IPS-18c (cell line): ENCODE measurements at regions not wholly inside any gene's neighbourhood (a gene's known extent, or its start where the extent isn't known, plus 50 kb on each side); places are given as distances from the start of the nearest gene placed in this dataset.
"Not testable (repeated sequence)": the region's sequence is repeated elsewhere in the genome, so short reads cannot be mapped to it uniquely, and the experiment has no call there.

Experiments
- H3K4me3 ChIP-seq: 2 replicates; pipeline ENCODE4 v1.7.0; 2013; ENCODE audit warnings: low read depth, mild to moderate bottlenecking, low read length, moderate library complexity; ENCODE audit not compliant: insufficient read depth
- H3K9me3 ChIP-seq: one replicate; pipeline ENCODE4 v1.6.1; 2013; ENCODE audit warnings: mild to moderate bottlenecking, low read length, moderate library complexity; ENCODE audit not compliant: control insufficient read depth, insufficient read depth

DNA sequence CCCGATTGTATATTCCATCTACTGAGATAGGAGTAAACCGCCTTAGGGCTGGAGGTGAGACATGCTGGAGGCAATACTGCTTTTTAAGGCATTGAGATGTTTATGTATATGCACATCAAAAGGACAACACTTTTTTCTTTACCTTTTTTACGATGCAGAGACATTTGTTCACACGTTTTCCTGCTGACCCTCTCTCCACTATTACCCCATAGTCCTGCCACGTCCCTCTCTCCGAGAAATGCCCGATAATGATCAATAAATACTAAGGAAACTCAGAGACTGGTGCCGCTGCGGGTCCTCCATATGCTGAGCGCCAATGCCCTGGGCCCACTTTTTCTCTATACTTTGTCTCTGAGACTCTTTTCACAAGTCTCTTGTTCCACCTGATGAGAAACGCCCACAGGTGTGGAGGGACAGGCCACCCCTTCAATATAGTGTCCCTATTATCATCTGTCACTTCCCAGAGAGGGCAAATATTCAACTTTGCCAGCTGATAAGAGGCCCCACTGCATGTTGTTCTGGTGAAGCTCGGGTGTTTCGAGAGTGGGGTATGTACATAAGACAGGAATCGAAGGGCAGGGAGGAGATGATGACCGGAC lies 4203.5 kb upstream of the OR11H1 start:
- not testable (repeated sequence) for H3K4me3 ChIP-seq, H3K9me3 ChIP-seq

DNA sequence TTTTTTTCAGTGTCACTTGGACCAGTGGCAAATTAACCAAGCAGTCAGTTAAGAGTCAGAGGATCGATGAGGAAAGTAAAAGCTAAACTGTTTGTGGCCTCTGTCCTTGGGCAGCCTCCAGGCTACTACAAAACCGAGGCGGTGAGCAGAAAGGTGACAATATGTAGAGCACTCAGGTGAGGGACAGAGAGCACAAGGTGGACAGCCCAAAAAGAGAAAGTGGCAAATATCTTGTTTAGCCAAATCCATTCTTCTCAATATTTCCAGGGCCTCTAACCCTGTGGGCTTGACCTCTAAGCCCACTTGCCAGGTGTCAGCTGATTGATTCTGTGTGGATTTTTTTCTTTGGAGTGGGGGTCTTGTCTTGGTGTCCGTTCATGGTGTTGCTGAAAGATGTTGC lies 4202.2 kb upstream of the OR11H1 start:
- Histone ChIP-seq H3K9me3 (peaks cover 10% of the 10 kb centered on the region), H3K4me3 (no peak overlapping the region)

DNA sequence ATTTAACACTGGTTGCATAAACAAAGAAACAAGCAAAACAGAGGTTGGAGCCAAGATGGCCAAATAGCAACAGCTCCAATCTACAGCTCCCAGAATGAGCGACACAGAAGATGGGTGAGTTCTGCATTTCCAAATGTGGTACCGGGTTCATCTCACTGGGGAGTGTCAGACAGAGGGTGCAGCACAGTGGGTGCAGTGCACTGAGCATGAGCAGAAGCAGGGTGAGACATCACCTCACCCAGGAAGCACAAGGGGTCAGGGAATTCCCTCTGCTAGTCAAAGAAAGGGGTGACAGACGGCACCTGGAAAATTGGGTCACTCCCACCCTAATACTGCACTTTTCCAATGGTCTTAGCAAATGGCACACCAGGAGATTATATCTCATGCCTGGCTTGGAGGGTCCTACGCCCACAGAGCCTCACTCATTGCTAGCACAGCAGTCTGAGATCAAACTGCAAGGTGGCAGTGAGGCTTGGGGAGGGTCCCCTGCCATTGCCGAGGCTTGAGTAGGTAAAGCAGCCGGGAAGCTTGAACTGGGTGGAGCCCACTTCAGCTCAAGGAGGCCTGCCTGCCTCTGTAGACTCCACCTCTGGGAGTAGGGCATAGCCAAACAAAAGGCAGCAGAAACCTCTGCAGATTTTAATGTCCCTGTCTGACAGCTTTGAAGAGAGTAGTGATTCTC lies 4186.5 kb upstream of the OR11H1 start:
- H3K9me3 ChIP-seq, H3K4me3 ChIP-seq: not testable (repeated sequence)

DNA sequence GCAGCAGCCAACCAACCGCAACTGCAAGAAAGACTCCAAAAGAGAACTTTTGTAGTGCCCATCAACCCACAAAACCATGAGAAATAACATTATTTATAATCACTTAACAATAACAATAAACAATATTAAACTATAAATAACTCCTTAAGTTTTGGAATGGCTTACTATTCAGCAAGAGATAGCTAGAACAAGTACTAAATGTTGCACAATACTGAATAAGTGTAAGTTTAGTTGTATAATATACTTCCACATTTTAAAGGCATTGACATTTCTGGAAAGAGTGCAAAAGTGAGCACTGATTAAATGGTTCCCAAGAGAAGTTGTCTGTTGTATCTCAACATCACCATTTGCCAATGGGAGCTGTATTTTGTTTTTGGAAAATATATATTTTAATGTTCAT lies 4176.8 kb upstream of the OR11H1 start:
- peaks cover 24% of the 10 kb centered on the region for H3K9me3 ChIP-seq

DNA sequence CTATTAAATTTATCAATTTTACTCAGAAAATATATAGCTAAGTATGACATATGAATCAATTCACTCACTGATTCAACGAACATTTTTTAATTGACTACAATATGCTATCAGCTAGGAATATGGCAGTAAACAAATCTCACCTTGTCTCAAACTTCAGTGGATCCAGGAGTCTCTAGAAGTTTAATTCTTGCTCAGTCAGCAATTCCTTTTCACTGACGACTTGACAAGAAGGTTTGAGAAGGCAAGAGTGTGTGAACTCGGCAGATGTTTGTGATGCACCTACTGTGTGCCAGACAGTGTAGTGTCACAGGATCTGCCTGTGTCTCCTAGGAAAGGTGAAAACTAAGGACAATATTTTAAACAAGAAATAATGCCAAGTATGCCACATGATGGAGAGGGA lies 4175.7 kb upstream of the OR11H1 start:
- H3K4me3 ChIP-seq: not testable (repeated sequence)
- H3K9me3 ChIP-seq: peaks cover 24% of the 10 kb centered on the region

More for the DNA sequence above, 4176.8 kb upstream of the OR11H1 start:
- H3K4me3 ChIP-seq: not testable (repeated sequence)

DNA sequence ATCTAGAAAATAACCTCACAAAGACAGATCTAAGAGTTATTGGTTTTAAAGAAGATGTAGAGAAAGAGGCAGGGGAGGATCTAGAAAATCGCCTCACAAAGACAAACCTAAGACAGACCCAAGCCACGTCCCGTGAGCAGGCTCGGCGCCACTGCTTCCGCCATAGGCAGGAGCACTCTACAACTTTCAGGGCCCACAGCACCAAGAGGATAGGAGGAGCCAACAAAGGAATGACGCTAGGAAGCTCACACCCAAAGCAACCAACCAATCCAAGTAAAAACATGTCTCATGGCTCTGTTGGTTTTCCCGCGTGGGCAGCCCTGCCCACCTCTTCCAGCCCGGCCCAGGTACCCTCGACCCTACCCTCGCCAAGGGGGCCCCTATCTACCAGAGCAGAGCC lies 4167.4 kb upstream of the OR11H1 start:
- H3K4me3 ChIP-seq: peak overlapping the region; percentile 20; the same call in 1 of the 2 replicates
- peaks cover 12% of the 10 kb centered on the region for H3K9me3 ChIP-seq

DNA sequence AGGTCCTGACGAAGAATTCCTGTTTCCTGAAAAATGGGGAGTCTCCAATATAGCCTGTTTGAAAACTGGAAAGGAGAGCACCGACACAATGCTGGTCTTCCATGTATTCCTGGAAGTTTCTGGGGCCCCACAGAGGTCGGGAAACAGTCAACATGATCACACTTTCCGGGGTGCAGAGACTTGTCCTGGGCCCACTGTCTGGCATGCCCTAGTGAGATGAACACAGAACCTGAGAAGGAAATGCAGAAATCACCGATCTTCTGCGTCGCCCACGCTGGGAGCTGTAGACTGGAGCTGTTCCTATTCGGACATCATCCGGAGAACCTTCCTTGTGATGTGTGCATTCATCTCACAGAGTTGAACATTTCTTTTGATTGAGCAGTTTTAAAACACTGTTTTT lies 4166.5 kb upstream of the OR11H1 start:
- peaks cover 14% of the 10 kb centered on the region for H3K9me3 ChIP-seq
- H3K4me3 ChIP-seq: not testable (repeated sequence)

DNA sequence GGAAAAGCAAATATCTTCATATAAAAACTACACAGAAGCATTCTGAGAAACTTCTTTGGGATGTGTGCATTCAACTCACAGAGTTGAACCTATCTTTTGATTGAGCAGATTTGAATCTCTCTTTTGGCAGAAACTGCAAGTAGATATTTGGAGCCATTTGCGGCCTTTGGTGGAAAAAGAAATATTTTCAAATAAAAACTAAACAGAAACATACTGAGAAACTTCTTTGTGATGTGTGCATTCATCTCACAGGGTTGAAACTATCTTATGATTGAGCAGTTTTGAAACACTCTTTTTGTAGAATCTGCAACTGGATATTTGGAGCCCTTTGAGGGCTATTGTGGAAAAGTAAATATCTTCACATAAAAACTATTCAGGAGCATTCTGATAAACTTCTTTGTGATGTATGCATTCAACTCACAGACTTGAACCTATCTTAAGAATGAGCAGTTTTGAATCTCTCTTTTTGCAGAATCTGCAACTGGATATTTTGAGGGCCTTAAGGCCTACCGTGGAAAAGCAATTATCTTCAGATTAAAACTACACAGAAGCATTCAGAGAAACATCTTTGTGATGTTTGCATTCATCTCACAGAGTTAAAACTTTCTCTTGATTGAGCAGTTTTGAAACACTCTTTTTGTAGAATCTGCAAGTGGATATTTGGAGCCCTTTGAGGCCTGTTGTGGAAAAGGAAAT lies 4158.2 kb upstream of the OR11H1 start:
- H3K4me3 ChIP-seq, H3K9me3 ChIP-seq: not testable (repeated sequence)

DNA sequence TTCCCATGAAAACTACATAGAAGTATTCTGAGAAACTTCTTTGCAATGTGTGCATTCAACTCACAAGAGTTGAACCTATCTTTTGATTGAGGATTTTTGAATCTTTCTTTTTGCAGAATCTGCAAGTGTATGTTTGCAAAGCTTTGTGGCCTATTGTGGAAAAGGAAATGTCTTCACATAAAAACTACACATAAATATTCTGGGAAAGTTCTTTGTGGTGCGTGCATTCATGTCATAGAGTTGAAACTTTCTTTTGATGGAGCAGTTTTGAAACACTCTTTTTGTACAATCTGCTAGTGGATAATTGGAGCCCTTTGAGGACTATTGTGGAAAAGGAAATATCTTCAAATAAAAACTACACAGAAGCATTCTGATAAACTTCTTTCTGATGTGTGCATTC lies 4157.7 kb upstream of the OR11H1 start:
- H3K4me3 ChIP-seq, H3K9me3 ChIP-seq: not testable (repeated sequence)
